ENCODE measurements at regions not wholly inside any gene's neighbourhood (a gene's known extent, or its start where the extent isn't known, plus 50 kb on each side); places are given as distances from the start of the nearest gene placed in this dataset.

GRCh38 chr5:107278774-107279173, 392.0 kb downstream of the EFNA5 start:
- Mint-ChIP-seq H3K4me3 (no peak overlapping the region), H3K27ac (no peak overlapping the region), H3K4me1 (no peaks in the 10 kb centered on the region), H3K27me3 (peaks cover 12% of the 10 kb centered on the region), H3K9me3 (peaks cover 0 to 6% of the 10 kb centered on the region in 2 donors)
- DNase-seq (no peak), ATAC-seq (no peak)

GRCh38 chr5:107277485-107278125, 393.1 kb downstream of the EFNA5 start:
- no peak for DNase-seq
- Mint-ChIP-seq H3K4me1 (no peaks in the 10 kb centered on the region), H3K27me3 (peaks cover under 1% of the 10 kb centered on the region), H3K9me3 (peaks cover 0 to 6% of the 10 kb centered on the region in 2 donors), H3K4me3 (no peak overlapping the region), H3K27ac (no peak overlapping the region)
- ATAC-seq = no peak

- no peak overlapping the region for H3K4me3 Mint-ChIP-seq
- H3K27ac Mint-ChIP-seq = no peak overlapping the region
- DNase-seq (no peak), ATAC-seq (no peak)
- H3K4me1 Mint-ChIP-seq = no peaks in the 10 kb centered on the region
- peaks cover 0 to 6% of the 10 kb centered on the region in 2 donors for H3K9me3 Mint-ChIP-seq
- H3K27me3 Mint-ChIP-seq = peaks cover 5% of the 10 kb centered on the region
Observed at GRCh38 chr5:107275333-107275732, 395.4 kb downstream of the EFNA5 start.

- no peak for ATAC-seq
- H3K4me1 Mint-ChIP-seq = no peaks in the 10 kb centered on the region
- no peak overlapping the region for H3K27ac Mint-ChIP-seq
- H3K4me3 Mint-ChIP-seq = no peak overlapping the region
- peaks cover 0 to 6% of the 10 kb centered on the region in 2 donors for H3K9me3 Mint-ChIP-seq
- no peak for DNase-seq
- peaks cover 5% of the 10 kb centered on the region for H3K27me3 Mint-ChIP-seq
Observed at GRCh38 chr5:107274571-107274970, 396.2 kb downstream of the EFNA5 start.

- no peak overlapping the region for H3K27ac Mint-ChIP-seq
- H3K4me3 Mint-ChIP-seq = no peak overlapping the region
- peaks cover 0 to 6% of the 10 kb centered on the region in 2 donors for H3K9me3 Mint-ChIP-seq
- no peak for DNase-seq
- no peaks in the 10 kb centered on the region for H3K4me1 Mint-ChIP-seq
- ATAC-seq = no peak
- peaks cover 5% of the 10 kb centered on the region for H3K27me3 Mint-ChIP-seq
Observed at GRCh38 chr5:107272954-107273353, 397.8 kb downstream of the EFNA5 start.

GRCh38 chr5:107272509-107272908, 398.2 kb downstream of the EFNA5 start:
- no peak overlapping the region for H3K4me3 Mint-ChIP-seq
- peaks cover 5% of the 10 kb centered on the region for H3K27me3 Mint-ChIP-seq
- H3K4me1 Mint-ChIP-seq = no peaks in the 10 kb centered on the region
- no peak overlapping the region for H3K27ac Mint-ChIP-seq
- DNase-seq = no peak
- peaks cover 0 to 6% of the 10 kb centered on the region in 2 donors for H3K9me3 Mint-ChIP-seq
- ATAC-seq = no peak

- ATAC-seq (no peak), DNase-seq (no peak)
- Mint-ChIP-seq H3K4me3 (no peak overlapping the region), H3K27me3 (peaks cover 5% of the 10 kb centered on the region), H3K4me1 (no peaks in the 10 kb centered on the region), H3K9me3 (peaks cover 0 to 6% of the 10 kb centered on the region in 2 donors), H3K27ac (no peak overlapping the region)
Observed at GRCh38 chr5:107271682-107272350, 398.9 kb downstream of the EFNA5 start.

GRCh38 chr5:107270561-107270960, 400.2 kb downstream of the EFNA5 start:
- H3K27ac Mint-ChIP-seq = no peak overlapping the region
- no peaks in the 10 kb centered on the region for H3K9me3 Mint-ChIP-seq

GRCh38 chr5:107269678-107270077, 401.1 kb downstream of the EFNA5 start:
- Mint-ChIP-seq H3K27ac (no peak overlapping the region), H3K9me3 (no peaks in the 10 kb centered on the region), H3K4me1 (no peaks in the 10 kb centered on the region), H3K27me3 (peaks cover 5% of the 10 kb centered on the region), H3K4me3 (no peak overlapping the region)
- DNase-seq (no peak), ATAC-seq (no peak)

More at GRCh38 chr5:107270561-107270960, 400.2 kb downstream of the EFNA5 start:
- Mint-ChIP-seq H3K27me3 (peaks cover 5% of the 10 kb centered on the region), H3K4me1 (no peaks in the 10 kb centered on the region), H3K4me3 (no peak overlapping the region)
- ATAC-seq = no peak
- no peak for DNase-seq

- DNase-seq = no peak
- no peak for ATAC-seq
- Mint-ChIP-seq H3K9me3 (no peaks in the 10 kb centered on the region), H3K4me3 (no peak overlapping the region), H3K4me1 (no peaks in the 10 kb centered on the region), H3K27ac (no peak overlapping the region), H3K27me3 (peaks cover 5% of the 10 kb centered on the region)
Observed at GRCh38 chr5:107269256-107269655, 401.5 kb downstream of the EFNA5 start.

- H3K27ac Mint-ChIP-seq = peak overlapping the region in 1 of 2 donors; percentile 44
- H3K9me3 Mint-ChIP-seq = no peaks in the 10 kb centered on the region
- H3K27me3 Mint-ChIP-seq = peaks cover 5% of the 10 kb centered on the region
- no peaks in the 10 kb centered on the region for H3K4me1 Mint-ChIP-seq
- H3K4me3 Mint-ChIP-seq = no peak overlapping the region
- DNase-seq (no peak), ATAC-seq (no peak)
Observed at GRCh38 chr5:107268241-107268640, 402.5 kb downstream of the EFNA5 start.

- Mint-ChIP-seq H3K4me1 (no peaks in the 10 kb centered on the region), H3K27ac (no peak overlapping the region), H3K9me3 (peaks cover 5 to 11% of the 10 kb centered on the region in 2 donors), H3K27me3 (peaks cover 17% of the 10 kb centered on the region), H3K4me3 (no peak overlapping the region)
- DNase-seq = no peak
- no peak for ATAC-seq
Observed at GRCh38 chr5:107266100-107266499, 404.6 kb downstream of the EFNA5 start.

GRCh38 chr5:107265193-107265592, 405.5 kb downstream of the EFNA5 start:
- no peak overlapping the region for H3K4me3 Mint-ChIP-seq
- peaks cover 18% of the 10 kb centered on the region for H3K27me3 Mint-ChIP-seq
- H3K4me1 Mint-ChIP-seq = no peaks in the 10 kb centered on the region
- DNase-seq = no peak
- peaks cover 10 to 11% of the 10 kb centered on the region in 2 donors for H3K9me3 Mint-ChIP-seq
- no peak for ATAC-seq
- H3K27ac Mint-ChIP-seq = no peak overlapping the region

- Mint-ChIP-seq H3K27me3 (peaks cover 25% of the 10 kb centered on the region), H3K4me1 (no peaks in the 10 kb centered on the region), H3K27ac (no peak overlapping the region), H3K9me3 (peaks cover 19 to 21% of the 10 kb centered on the region in 2 donors), H3K4me3 (peak overlapping the region in 1 of 2 donors; percentile 13)
- DNase-seq (no peak), ATAC-seq (peak; percentile 74)
Observed at GRCh38 chr5:107263387-107264018, 407.2 kb downstream of the EFNA5 start.

- no peak overlapping the region for H3K4me3 Mint-ChIP-seq
- H3K27ac Mint-ChIP-seq = no peak overlapping the region
- no peak for ATAC-seq
- peaks cover 19 to 25% of the 10 kb centered on the region in 2 donors for H3K9me3 Mint-ChIP-seq
- DNase-seq = no peak
- H3K4me1 Mint-ChIP-seq = no peaks in the 10 kb centered on the region
- peaks cover 25% of the 10 kb centered on the region for H3K27me3 Mint-ChIP-seq
Observed at GRCh38 chr5:107257885-107258520, 412.7 kb downstream of the EFNA5 start.

GRCh38 chr5:107254902-107255234, 415.9 kb downstream of the EFNA5 start:
- Mint-ChIP-seq H3K27ac (no peak overlapping the region), H3K4me1 (no peaks in the 10 kb centered on the region), H3K4me3 (no peak overlapping the region), H3K27me3 (peaks cover 7% of the 10 kb centered on the region), H3K9me3 (peaks cover 8 to 14% of the 10 kb centered on the region in 2 donors)
- ATAC-seq = no peak
- DNase-seq = no peak

Data from stimulated activated naive CD8-positive, alpha-beta T cell treated with anti-CD3 and anti-CD28 coated beads, Interleukin-15, amount 100 ng/mL, for 72 hours (primary cell).